ENCODE measurements at regions not wholly inside any gene's neighbourhood (a gene's known extent, or its start where the extent isn't known, plus 50 kb on each side); places are given as distances from the start of the nearest gene placed in this dataset.

DNA sequence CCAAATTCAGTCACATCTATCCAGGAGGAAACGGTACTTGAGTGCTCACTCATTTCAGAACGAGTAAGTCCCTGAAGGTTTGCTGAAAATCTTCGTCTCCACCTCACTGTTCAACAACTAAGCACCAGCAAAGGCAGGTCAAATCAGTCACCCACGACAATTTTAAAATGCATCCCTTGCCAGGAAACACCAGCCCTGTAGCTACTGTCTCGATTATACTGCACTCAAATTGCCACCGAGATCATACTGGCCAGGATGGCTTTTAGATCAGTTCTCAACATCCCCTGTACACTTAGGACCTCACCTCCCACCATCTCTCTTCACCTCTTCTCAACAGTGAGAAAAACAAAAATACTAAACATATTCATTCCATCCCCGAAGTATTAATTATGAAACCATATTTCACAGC is 298.6 kb downstream of the AGTPBP1 start:
- TF ChIP-seq, protein P1, sequence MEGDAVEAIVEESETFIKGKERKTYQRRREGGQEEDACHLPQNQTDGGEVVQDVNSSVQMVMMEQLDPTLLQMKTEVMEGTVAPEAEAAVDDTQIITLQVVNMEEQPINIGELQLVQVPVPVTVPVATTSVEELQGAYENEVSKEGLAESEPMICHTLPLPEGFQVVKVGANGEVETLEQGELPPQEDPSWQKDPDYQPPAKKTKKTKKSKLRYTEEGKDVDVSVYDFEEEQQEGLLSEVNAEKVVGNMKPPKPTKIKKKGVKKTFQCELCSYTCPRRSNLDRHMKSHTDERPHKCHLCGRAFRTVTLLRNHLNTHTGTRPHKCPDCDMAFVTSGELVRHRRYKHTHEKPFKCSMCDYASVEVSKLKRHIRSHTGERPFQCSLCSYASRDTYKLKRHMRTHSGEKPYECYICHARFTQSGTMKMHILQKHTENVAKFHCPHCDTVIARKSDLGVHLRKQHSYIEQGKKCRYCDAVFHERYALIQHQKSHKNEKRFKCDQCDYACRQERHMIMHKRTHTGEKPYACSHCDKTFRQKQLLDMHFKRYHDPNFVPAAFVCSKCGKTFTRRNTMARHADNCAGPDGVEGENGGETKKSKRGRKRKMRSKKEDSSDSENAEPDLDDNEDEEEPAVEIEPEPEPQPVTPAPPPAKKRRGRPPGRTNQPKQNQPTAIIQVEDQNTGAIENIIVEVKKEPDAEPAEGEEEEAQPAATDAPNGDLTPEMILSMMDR (IDR thresholded peaks at IDR 0.05; ENCODE audit: insufficient read depth, low read length, poor library complexity, severe bottlenecking): no peak
- TF ChIP-seq EZH2phosphoT487 (conservative IDR thresholded peaks at IDR 0.05; ENCODE audit: low read length): no peak
